DMS114 treated with DMSO at 0.1 percent for 48 hours (cell line): ENCODE measurements at regions not wholly inside any gene's neighbourhood (a gene's known extent, or its start where the extent isn't known, plus 50 kb on each side); places are given as distances from the start of the nearest gene placed in this dataset.

Experiments
- DNase-seq: peaks from one replicate; lab custom pipeline; 2025; ENCODE audit not compliant: unreplicated experiment; lab: John Stamatoyannopoulos, UW

GRCh38 chr10:130843051-130843653, 468.4 kb downstream of the TCERG1L start:
- DNase-seq = no peak

GRCh38 chr10:130844310-130844709, 467.2 kb downstream of the TCERG1L start:
- DNase-seq = no peak

- DNase-seq = no peak
These were observed 464.4 kb downstream of the TCERG1L start for GRCh38 chr10:130847170-130847569.

- no peak for DNase-seq
These were observed 462.7 kb downstream of the TCERG1L start for GRCh38 chr10:130848855-130849254.

- DNase-seq = no peak
These were observed 457.4 kb downstream of the TCERG1L start for GRCh38 chr10:130854151-130854550.

- no peak for DNase-seq
These were observed 453.8 kb downstream of the TCERG1L start for GRCh38 chr10:130857631-130858295.

- no peak for DNase-seq
These were observed 452.9 kb downstream of the TCERG1L start for GRCh38 chr10:130858626-130859025.

GRCh38 chr10:130859427-130859826, 452.1 kb downstream of the TCERG1L start:
- no peak for DNase-seq

- no peak for DNase-seq
These were observed 449.4 kb downstream of the TCERG1L start for GRCh38 chr10:130862122-130862521.

GRCh38 chr10:130862626-130863025, 448.9 kb downstream of the TCERG1L start:
- DNase-seq = no peak

- no peak for DNase-seq
These were observed 448.5 kb downstream of the TCERG1L start for GRCh38 chr10:130863044-130863443.

GRCh38 chr10:130864961-130865818, 446.3 kb downstream of the TCERG1L start:
- no peak for DNase-seq

GRCh38 chr10:130866857-130867256, 444.7 kb downstream of the TCERG1L start:
- no peak for DNase-seq

GRCh38 chr10:130867446-130868194, 443.9 kb downstream of the TCERG1L start:
- no peak for DNase-seq

GRCh38 chr10:130869179-130869841, 442.2 kb downstream of the TCERG1L start:
- no peak for DNase-seq

- DNase-seq = no peak
These were observed 440.1 kb downstream of the TCERG1L start for GRCh38 chr10:130871406-130871805.

GRCh38 chr10:130873636-130874035, 437.9 kb downstream of the TCERG1L start:
- no peak for DNase-seq

- no peak for DNase-seq
These were observed 436.4 kb downstream of the TCERG1L start for GRCh38 chr10:130875116-130875515.

- no peak for DNase-seq
These were observed 435.5 kb downstream of the TCERG1L start for GRCh38 chr10:130875897-130876472.

- no peak for DNase-seq
These were observed 434.4 kb downstream of the TCERG1L start for GRCh38 chr10:130877126-130877525.
